ENCODE measurements at regions not wholly inside any gene's neighbourhood (a gene's known extent, or its start where the extent isn't known, plus 50 kb on each side); places are given as distances from the start of the nearest gene placed in this dataset.

DNA sequence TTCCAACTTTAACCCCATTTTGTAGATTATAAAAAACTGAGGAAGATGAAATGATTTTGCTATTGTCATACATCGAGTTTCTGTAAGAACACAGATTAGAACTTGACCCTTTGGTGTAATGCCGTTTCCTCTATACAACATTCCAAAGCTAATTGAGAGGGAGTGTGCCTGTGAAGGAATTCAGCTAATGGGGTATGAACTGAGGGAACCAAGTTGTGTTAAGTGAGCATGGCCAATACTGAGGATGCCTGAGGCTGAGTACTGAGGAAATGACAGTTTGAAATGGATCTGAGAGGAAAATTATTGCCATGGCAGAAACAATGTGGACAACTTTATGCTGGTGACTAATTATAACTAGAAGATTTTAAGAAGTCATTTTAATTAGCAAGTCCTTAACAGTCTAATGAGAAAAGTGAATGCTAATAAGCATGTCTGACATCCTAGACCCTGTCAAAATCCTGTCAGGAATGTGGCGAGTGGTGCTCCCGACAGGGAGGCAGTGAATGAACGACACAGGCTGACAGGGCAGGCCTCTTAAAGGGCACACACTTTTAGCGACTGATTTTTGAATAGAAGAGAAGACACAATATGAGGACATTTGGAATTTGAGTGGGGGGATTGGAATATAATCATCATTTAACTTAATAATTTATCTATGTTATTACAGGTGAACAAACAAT, 262.5 kb downstream of the HLX start:
- TF ChIP-seq CTCF (IDR thresholded peaks at IDR 0.05), result no peak
- no peaks in the 10 kb centered on the region for H3K36me3 ChIP-seq
- no peak for DNase-seq
- intact Hi-C loops (cut with DNase I; ENCODE audit: low total_unique reads), result no loop called here
- H3K4me3 ChIP-seq, result no peak overlapping the region
- H3K4me1 ChIP-seq, result peaks cover 0 to 6% (median 2%) of the 10 kb centered on the region in 4 donors
- no peaks in the 10 kb centered on the region for H3K9me3 ChIP-seq
- no peak overlapping the region for H3K27ac ChIP-seq
- no peaks in the 10 kb centered on the region for H3K27me3 ChIP-seq

GRCh38 chr1:221148660-221149059, 269.4 kb downstream of the HLX start:
- intact Hi-C loops (cut with DNase I; ENCODE audit: low total_unique reads), result no loop called here
- Histone ChIP-seq H3K9me3 (no peaks in the 10 kb centered on the region), H3K4me1 (peaks cover 0 to 3% (median 0%) of the 10 kb centered on the region in 4 donors), H3K36me3 (no peaks in the 10 kb centered on the region), H3K4me3 (no peak overlapping the region), H3K27me3 (no peaks in the 10 kb centered on the region), H3K27ac (no peak overlapping the region)
- no peak for DNase-seq
- TF ChIP-seq CTCF (IDR thresholded peaks at IDR 0.05), result no peak

DNA sequence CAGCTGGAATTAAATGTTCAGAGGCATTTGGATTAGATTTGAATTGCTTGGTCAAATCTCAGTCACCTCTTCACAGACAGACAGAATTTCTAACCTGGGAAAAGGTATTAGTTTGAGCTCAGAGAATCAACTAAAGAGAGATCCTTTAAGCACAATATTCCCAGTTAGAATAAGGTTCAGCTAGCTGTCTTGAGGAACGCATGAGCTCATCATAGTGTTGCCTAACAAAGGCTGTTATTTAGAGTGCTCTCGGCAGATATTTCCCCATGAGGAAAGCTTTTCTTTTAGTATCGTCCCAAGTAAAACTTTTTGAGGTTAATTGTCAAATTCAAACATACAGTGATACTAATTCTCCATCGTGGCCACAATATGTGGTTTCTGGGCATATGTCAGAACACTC, 269.9 kb downstream of the HLX start:
- DNase-seq, result no peak
- no peak overlapping the region for H3K4me3 ChIP-seq
- no peaks in the 10 kb centered on the region for H3K9me3 ChIP-seq
- H3K4me1 ChIP-seq, result peaks cover 0 to 3% (median 0%) of the 10 kb centered on the region in 4 donors
- H3K36me3 ChIP-seq, result no peaks in the 10 kb centered on the region
- H3K27me3 ChIP-seq, result no peaks in the 10 kb centered on the region
- no peak for TF ChIP-seq CTCF (IDR thresholded peaks at IDR 0.05)
- no peak overlapping the region for H3K27ac ChIP-seq
- intact Hi-C loops (cut with DNase I; ENCODE audit: low total_unique reads), result no loop called here

GRCh38 chr1:221149555-221150075, 270.4 kb downstream of the HLX start:
- no peak for TF ChIP-seq CTCF (IDR thresholded peaks at IDR 0.05)
- DNase-seq, result no peak
- Histone ChIP-seq H3K9me3 (no peaks in the 10 kb centered on the region), H3K27me3 (no peaks in the 10 kb centered on the region), H3K4me3 (no peak overlapping the region), H3K4me1 (peaks cover 0 to 3% (median 0%) of the 10 kb centered on the region in 4 donors), H3K27ac (no peak overlapping the region), H3K36me3 (no peaks in the 10 kb centered on the region)
- intact Hi-C loops (cut with DNase I; ENCODE audit: low total_unique reads), result no loop called here

- no peak overlapping the region for H3K4me3 ChIP-seq
- H3K27me3 ChIP-seq, result no peaks in the 10 kb centered on the region
- no peak overlapping the region for H3K27ac ChIP-seq
- peaks cover 0 to 3% (median 0%) of the 10 kb centered on the region in 4 donors for H3K4me1 ChIP-seq
- intact Hi-C loops (cut with DNase I; ENCODE audit: low total_unique reads), result no loop called here
- TF ChIP-seq CTCF (IDR thresholded peaks at IDR 0.05), result no peak
- DNase-seq, result no peak
- no peaks in the 10 kb centered on the region for H3K36me3 ChIP-seq
- H3K9me3 ChIP-seq, result no peaks in the 10 kb centered on the region
Observed at GRCh38 chr1:221150996-221151395, 271.8 kb downstream of the HLX start.
